Stimulated activated CD4-positive, alpha-beta T cell treated with anti-CD3 and anti-CD28 coated beads, Interleukin-1b, Interleukin-23, amount 100 ng/mL, for 24 hours (primary cell): ENCODE measurements at regions not wholly inside any gene's neighbourhood (a gene's known extent, or its start where the extent isn't known, plus 50 kb on each side); places are given as distances from the start of the nearest gene placed in this dataset.

Experiments
- DNase-seq, 4 experiments: peaks; one replicate each; pipeline ENCODE4 v3.0.0-alpha.2; 2020; ENCODE audit warnings: low read depth in 4 of 4, low spot score in 1 of 4

GRCh38 chr13:72023895-72024294 lies 156.9 kb upstream of the DACH1 start:
- DNase-seq: no peak

- DNase-seq: no peak
Measured at GRCh38 chr13:72005455-72005854, 138.5 kb upstream of the DACH1 start.

- DNase-seq: no peak
Measured at GRCh38 chr13:72004784-72005374, 137.9 kb upstream of the DACH1 start.

- no peak for DNase-seq
Measured at GRCh38 chr13:72004246-72004645, 137.2 kb upstream of the DACH1 start.

GRCh38 chr13:71998223-71998622 lies 131.2 kb upstream of the DACH1 start:
- no peak for DNase-seq

- DNase-seq: no peak
Measured at GRCh38 chr13:71979616-71980015, 112.6 kb upstream of the DACH1 start.

GRCh38 chr13:71977028-71977427 lies 110.0 kb upstream of the DACH1 start:
- no peak for DNase-seq

- DNase-seq: no peak
Measured at GRCh38 chr13:71967990-71968389, 101.0 kb upstream of the DACH1 start.

GRCh38 chr13:71964491-71965100 lies 97.6 kb upstream of the DACH1 start:
- no peak for DNase-seq

- no peak for DNase-seq
Measured at GRCh38 chr13:71962735-71963134, 95.7 kb upstream of the DACH1 start.

GRCh38 chr13:71962126-71962525 lies 95.1 kb upstream of the DACH1 start:
- DNase-seq: no peak

GRCh38 chr13:71949441-71949840 lies 82.4 kb upstream of the DACH1 start:
- DNase-seq: no peak

GRCh38 chr13:71939186-71939585 lies 72.2 kb upstream of the DACH1 start:
- no peak for DNase-seq

GRCh38 chr13:71935166-71935840 lies 68.3 kb upstream of the DACH1 start:
- no peak for DNase-seq

- DNase-seq: no peak
Measured at GRCh38 chr13:71924931-71925330, 57.9 kb upstream of the DACH1 start.

- no peak for DNase-seq
Measured at GRCh38 chr13:71922194-71922593, 55.2 kb upstream of the DACH1 start.
